Stimulated activated CD8-positive, alpha-beta memory T cell treated with anti-CD3 and anti-CD28 coated beads, Interleukin-15, amount 100 ng/mL, for 48 hours (primary cell): ENCODE measurements at regions not wholly inside any gene's neighbourhood (a gene's known extent, or its start where the extent isn't known, plus 50 kb on each side); places are given as distances from the start of the nearest gene placed in this dataset.
A peak's percentile ranks its signal among the peaks of the same experiment; 100 is the strongest.

Source experiments
- DNase-seq, 2 donors: peaks; one replicate each; pipeline ENCODE4 v3.0.0-alpha.2; 2020; ENCODE audit warnings: low read depth in 2 of 2

- DNase-seq: peak in 1 of 2 donors; percentile 6
Measured at GRCh38 chr6:21992178-21992967, 304.5 kb downstream of the PRL start.

GRCh38 chr6:21993841-21994240 lies 303.0 kb downstream of the PRL start:
- DNase-seq: no peak

GRCh38 chr6:21994821-21995220 lies 302.0 kb downstream of the PRL start:
- no peak for DNase-seq

GRCh38 chr6:21995318-21995717 lies 301.5 kb downstream of the PRL start:
- no peak for DNase-seq

GRCh38 chr6:21996425-21997118 lies 300.3 kb downstream of the PRL start:
- no peak for DNase-seq

GRCh38 chr6:21997119-21998037 lies 299.5 kb downstream of the PRL start:
- no peak for DNase-seq

- DNase-seq: no peak
Measured at GRCh38 chr6:21998582-21998981, 298.3 kb downstream of the PRL start.

- DNase-seq: no peak
Measured at GRCh38 chr6:21999012-21999528, 297.8 kb downstream of the PRL start.

- DNase-seq: no peak
Measured at GRCh38 chr6:21999741-22000140, 297.1 kb downstream of the PRL start.

GRCh38 chr6:22001396-22002027 lies 295.3 kb downstream of the PRL start:
- no peak for DNase-seq

- no peak for DNase-seq
Measured at GRCh38 chr6:22003287-22003686, 293.5 kb downstream of the PRL start.

- no peak for DNase-seq
Measured at GRCh38 chr6:22006795-22007194, 290.0 kb downstream of the PRL start.

GRCh38 chr6:22007469-22007868 lies 289.4 kb downstream of the PRL start:
- DNase-seq: no peak

- DNase-seq: no peak
Measured at GRCh38 chr6:22008248-22008836, 288.5 kb downstream of the PRL start.

- DNase-seq: no peak
Measured at GRCh38 chr6:22010102-22010501, 286.7 kb downstream of the PRL start.

- DNase-seq: no peak
Measured at GRCh38 chr6:22015216-22015615, 281.6 kb downstream of the PRL start.

GRCh38 chr6:22015944-22016343 lies 280.9 kb downstream of the PRL start:
- no peak for DNase-seq

GRCh38 chr6:22017272-22017671 lies 279.6 kb downstream of the PRL start:
- no peak for DNase-seq

- DNase-seq: no peak
Measured at GRCh38 chr6:22017766-22018165, 279.1 kb downstream of the PRL start.

- no peak for DNase-seq
Measured at GRCh38 chr6:22019857-22020256, 277.0 kb downstream of the PRL start.
